ENCODE measurements at regions not wholly inside any gene's neighbourhood (a gene's known extent, or its start where the extent isn't known, plus 50 kb on each side); places are given as distances from the start of the nearest gene placed in this dataset.

- TF ChIP-seq, protein P1, sequence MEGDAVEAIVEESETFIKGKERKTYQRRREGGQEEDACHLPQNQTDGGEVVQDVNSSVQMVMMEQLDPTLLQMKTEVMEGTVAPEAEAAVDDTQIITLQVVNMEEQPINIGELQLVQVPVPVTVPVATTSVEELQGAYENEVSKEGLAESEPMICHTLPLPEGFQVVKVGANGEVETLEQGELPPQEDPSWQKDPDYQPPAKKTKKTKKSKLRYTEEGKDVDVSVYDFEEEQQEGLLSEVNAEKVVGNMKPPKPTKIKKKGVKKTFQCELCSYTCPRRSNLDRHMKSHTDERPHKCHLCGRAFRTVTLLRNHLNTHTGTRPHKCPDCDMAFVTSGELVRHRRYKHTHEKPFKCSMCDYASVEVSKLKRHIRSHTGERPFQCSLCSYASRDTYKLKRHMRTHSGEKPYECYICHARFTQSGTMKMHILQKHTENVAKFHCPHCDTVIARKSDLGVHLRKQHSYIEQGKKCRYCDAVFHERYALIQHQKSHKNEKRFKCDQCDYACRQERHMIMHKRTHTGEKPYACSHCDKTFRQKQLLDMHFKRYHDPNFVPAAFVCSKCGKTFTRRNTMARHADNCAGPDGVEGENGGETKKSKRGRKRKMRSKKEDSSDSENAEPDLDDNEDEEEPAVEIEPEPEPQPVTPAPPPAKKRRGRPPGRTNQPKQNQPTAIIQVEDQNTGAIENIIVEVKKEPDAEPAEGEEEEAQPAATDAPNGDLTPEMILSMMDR (conservative IDR thresholded peaks at IDR 0.05; ENCODE audit: low read depth, low read length): no peak
- no peak overlapping the region for H2AFZ ChIP-seq (ENCODE audit: low read depth)
- no peak overlapping the region for H3K4me3 ChIP-seq (IDR thresholded peaks at IDR 0.05; ENCODE audit: insufficient read depth, low read depth, low read length)
- no peaks in the 10 kb centered on the region for H4K20me1 ChIP-seq (ENCODE audit: insufficient read depth)
- H3K4me1 ChIP-seq (ENCODE audit: low read depth, poor library complexity, severe bottlenecking): no peaks in the 10 kb centered on the region
- no peak overlapping the region for H3K27ac ChIP-seq
- H3K4me2 ChIP-seq: no peak overlapping the region
- no peaks in the 10 kb centered on the region for H3K27me3 ChIP-seq (ENCODE audit: insufficient read depth, low read depth)
- no peaks in the 10 kb centered on the region for H3K36me3 ChIP-seq (ENCODE audit: insufficient read depth)
- no peaks in the 10 kb centered on the region for H3K79me2 ChIP-seq (ENCODE audit: insufficient read depth, low read depth)
- H3K9ac ChIP-seq: no peak overlapping the region
Observed at GRCh38 chr7:47191876-47192291, 390.0 kb downstream of the TNS3 start.

GRCh38 chr7:47191316-47191715, 390.6 kb downstream of the TNS3 start:
- TF ChIP-seq, protein P1 (conservative IDR thresholded peaks at IDR 0.05; ENCODE audit: low read depth, low read length): no peak
- Histone ChIP-seq H3K4me2 (no peak overlapping the region), H3K79me2 (ENCODE audit: insufficient read depth, low read depth) (no peaks in the 10 kb centered on the region), H3K27me3 (ENCODE audit: insufficient read depth, low read depth) (no peaks in the 10 kb centered on the region), H3K27ac (no peak overlapping the region), H3K9ac (no peak overlapping the region), H3K36me3 (ENCODE audit: insufficient read depth) (no peaks in the 10 kb centered on the region), H2AFZ (ENCODE audit: low read depth) (no peak overlapping the region), H4K20me1 (ENCODE audit: insufficient read depth) (no peaks in the 10 kb centered on the region), H3K4me1 (ENCODE audit: low read depth, poor library complexity, severe bottlenecking) (no peaks in the 10 kb centered on the region), H3K4me3 (IDR thresholded peaks at IDR 0.05; ENCODE audit: insufficient read depth, low read depth, low read length) (no peak overlapping the region)

GRCh38 chr7:47190462-47190861, 391.4 kb downstream of the TNS3 start:
- Histone ChIP-seq H3K27me3 (ENCODE audit: insufficient read depth, low read depth) (no peaks in the 10 kb centered on the region), H3K9ac (no peak overlapping the region), H2AFZ (ENCODE audit: low read depth) (no peak overlapping the region), H4K20me1 (ENCODE audit: insufficient read depth) (no peaks in the 10 kb centered on the region), H3K4me1 (ENCODE audit: low read depth, poor library complexity, severe bottlenecking) (no peaks in the 10 kb centered on the region), H3K36me3 (ENCODE audit: insufficient read depth) (no peaks in the 10 kb centered on the region), H3K79me2 (ENCODE audit: insufficient read depth, low read depth) (no peaks in the 10 kb centered on the region), H3K4me2 (no peak overlapping the region), H3K4me3 (IDR thresholded peaks at IDR 0.05; ENCODE audit: insufficient read depth, low read depth, low read length) (no peak overlapping the region), H3K27ac (no peak overlapping the region)
- TF ChIP-seq, protein P1 (conservative IDR thresholded peaks at IDR 0.05; ENCODE audit: low read depth, low read length): no peak

DNA sequence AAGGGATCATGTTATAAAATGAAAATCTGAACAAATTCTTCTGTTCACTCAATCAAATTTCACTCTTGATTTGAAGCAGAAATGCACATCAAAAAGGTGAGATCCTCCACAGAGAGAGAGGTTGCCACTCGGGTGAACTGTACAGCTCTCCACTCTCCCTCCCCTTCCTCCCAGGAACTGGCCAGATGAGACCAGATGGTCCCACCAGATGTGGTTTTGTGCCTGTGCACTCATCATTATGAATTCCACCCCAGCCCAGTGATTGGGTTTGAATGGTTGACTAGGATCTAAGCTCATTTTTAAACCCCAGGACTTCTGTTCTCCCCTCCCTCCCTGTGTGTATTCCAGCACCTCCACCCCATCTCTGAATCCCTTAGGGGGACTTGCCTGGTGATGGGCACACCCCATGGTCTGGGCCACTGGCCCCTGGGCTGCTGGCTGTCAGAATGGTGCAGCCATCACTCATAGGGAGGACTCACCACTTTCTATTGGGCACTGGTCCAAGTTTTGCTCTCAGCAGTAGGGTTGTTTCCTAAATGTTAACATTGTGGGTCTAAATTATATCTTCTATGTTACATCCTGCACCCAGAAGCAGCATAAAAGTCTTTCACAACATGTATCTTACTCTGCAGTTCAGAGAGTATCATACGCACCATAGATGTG, 393.1 kb downstream of the TNS3 start:
- H3K4me1 ChIP-seq (ENCODE audit: low read depth, poor library complexity, severe bottlenecking): no peaks in the 10 kb centered on the region
- no peaks in the 10 kb centered on the region for H3K79me2 ChIP-seq (ENCODE audit: insufficient read depth, low read depth)
- H4K20me1 ChIP-seq (ENCODE audit: insufficient read depth): no peaks in the 10 kb centered on the region
- no peaks in the 10 kb centered on the region for H3K27me3 ChIP-seq (ENCODE audit: insufficient read depth, low read depth)
- TF ChIP-seq, protein P1 (conservative IDR thresholded peaks at IDR 0.05; ENCODE audit: low read depth, low read length): no peak
- H3K4me3 ChIP-seq (IDR thresholded peaks at IDR 0.05; ENCODE audit: insufficient read depth, low read depth, low read length): no peak overlapping the region
- no peaks in the 10 kb centered on the region for H3K36me3 ChIP-seq (ENCODE audit: insufficient read depth)
- H2AFZ ChIP-seq (ENCODE audit: low read depth): no peak overlapping the region
- H3K4me2 ChIP-seq: no peak overlapping the region
- H3K27ac ChIP-seq: no peak overlapping the region
- no peak overlapping the region for H3K9ac ChIP-seq
